GM21528 (cell line): ENCODE measurements at regions not wholly inside any gene's neighbourhood (a gene's known extent, or its start where the extent isn't known, plus 50 kb on each side); places are given as distances from the start of the nearest gene placed in this dataset.

Experiments
- ATAC-seq: cut with Tn5 transposase; IDR thresholded peaks from one replicate; pipeline ENCODE4 v1.9.1; 2021; ENCODE audit warnings: mild to moderate bottlenecking, moderate library complexity; ENCODE audit not compliant: unreplicated experiment, low FRiP score

GRCh38 chr18:27413495-27414401 is 228.6 kb upstream of the CHST9 start:
- no peak for ATAC-seq

GRCh38 chr18:27412556-27412955 is 227.4 kb upstream of the CHST9 start:
- ATAC-seq, result no peak

GRCh38 chr18:27411911-27412310 is 226.8 kb upstream of the CHST9 start:
- no peak for ATAC-seq

GRCh38 chr18:27411013-27411412 is 225.9 kb upstream of the CHST9 start:
- no peak for ATAC-seq

- no peak for ATAC-seq
Observed at GRCh38 chr18:27404855-27405254, 219.7 kb upstream of the CHST9 start.

- ATAC-seq, result no peak
Observed at GRCh38 chr18:27400001-27400400, 214.9 kb upstream of the CHST9 start.

- no peak for ATAC-seq
Observed at GRCh38 chr18:27395752-27396151, 210.6 kb upstream of the CHST9 start.

- no peak for ATAC-seq
Observed at GRCh38 chr18:27394687-27395086, 209.6 kb upstream of the CHST9 start.

- ATAC-seq, result no peak
Observed at GRCh38 chr18:27382567-27383216, 197.6 kb upstream of the CHST9 start.

GRCh38 chr18:27378431-27379095 is 193.5 kb upstream of the CHST9 start:
- ATAC-seq, result no peak

GRCh38 chr18:27377251-27377650 is 192.1 kb upstream of the CHST9 start:
- no peak for ATAC-seq

GRCh38 chr18:27372386-27372785 is 187.3 kb upstream of the CHST9 start:
- ATAC-seq, result no peak

GRCh38 chr18:27366665-27367064 is 181.6 kb upstream of the CHST9 start:
- ATAC-seq, result no peak

GRCh38 chr18:27366151-27366550 is 181.0 kb upstream of the CHST9 start:
- ATAC-seq, result no peak

GRCh38 chr18:27363872-27364271 is 178.8 kb upstream of the CHST9 start:
- ATAC-seq, result no peak

GRCh38 chr18:27361477-27361876 is 176.4 kb upstream of the CHST9 start:
- no peak for ATAC-seq

GRCh38 chr18:27355308-27355707 is 170.2 kb upstream of the CHST9 start:
- no peak for ATAC-seq

GRCh38 chr18:27353273-27353672 is 168.2 kb upstream of the CHST9 start:
- ATAC-seq, result no peak

GRCh38 chr18:27349284-27349882 is 164.3 kb upstream of the CHST9 start:
- no peak for ATAC-seq

- no peak for ATAC-seq
Observed at GRCh38 chr18:27331606-27332005, 146.5 kb upstream of the CHST9 start.

- ATAC-seq, result no peak
Observed at GRCh38 chr18:27314996-27315395, 129.9 kb upstream of the CHST9 start.
